ENCODE measurements at regions not wholly inside any gene's neighbourhood (a gene's known extent, or its start where the extent isn't known, plus 50 kb on each side); places are given as distances from the start of the nearest gene placed in this dataset.

GRCh38 chr14:51422704-51423103 lies 182.7 kb downstream of the TMX1 start:
- TF ChIP-seq CTCF (conservative IDR thresholded peaks at IDR 0.05 in 1 of 2, IDR thresholded peaks at IDR 0.05 in 1 of 2; ENCODE audit: low read depth in 1 of 2, low read length in 2 of 2) = no peak
- TF ChIP-seq EZH2 (IDR thresholded peaks at IDR 0.05; ENCODE audit: low read length, missing control alignments) = no peak

Data from fibroblast of lung (primary cell).